ENCODE measurements at regions not wholly inside any gene's neighbourhood (a gene's known extent, or its start where the extent isn't known, plus 50 kb on each side); places are given as distances from the start of the nearest gene placed in this dataset.

DNA sequence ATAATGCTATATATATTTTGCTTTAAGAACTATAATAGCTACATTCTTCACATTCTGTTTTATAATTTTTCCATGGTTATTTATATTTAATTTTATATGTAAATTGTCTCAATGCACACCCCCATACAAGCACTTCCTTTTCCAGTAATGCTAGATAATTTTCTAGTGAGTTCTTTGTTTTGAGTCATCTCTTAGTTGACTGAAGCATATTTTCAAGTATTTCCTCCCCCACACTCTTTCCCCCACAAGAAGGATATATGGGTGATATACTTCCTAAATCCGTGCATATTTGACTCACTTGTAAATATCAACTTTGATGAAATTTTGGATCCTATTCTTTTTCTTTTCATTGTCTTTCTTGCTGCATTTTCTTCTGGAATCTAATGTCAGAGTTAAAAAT lies 82.1 kb upstream of the SRSF6 start:
- TF ChIP-seq, protein P1, sequence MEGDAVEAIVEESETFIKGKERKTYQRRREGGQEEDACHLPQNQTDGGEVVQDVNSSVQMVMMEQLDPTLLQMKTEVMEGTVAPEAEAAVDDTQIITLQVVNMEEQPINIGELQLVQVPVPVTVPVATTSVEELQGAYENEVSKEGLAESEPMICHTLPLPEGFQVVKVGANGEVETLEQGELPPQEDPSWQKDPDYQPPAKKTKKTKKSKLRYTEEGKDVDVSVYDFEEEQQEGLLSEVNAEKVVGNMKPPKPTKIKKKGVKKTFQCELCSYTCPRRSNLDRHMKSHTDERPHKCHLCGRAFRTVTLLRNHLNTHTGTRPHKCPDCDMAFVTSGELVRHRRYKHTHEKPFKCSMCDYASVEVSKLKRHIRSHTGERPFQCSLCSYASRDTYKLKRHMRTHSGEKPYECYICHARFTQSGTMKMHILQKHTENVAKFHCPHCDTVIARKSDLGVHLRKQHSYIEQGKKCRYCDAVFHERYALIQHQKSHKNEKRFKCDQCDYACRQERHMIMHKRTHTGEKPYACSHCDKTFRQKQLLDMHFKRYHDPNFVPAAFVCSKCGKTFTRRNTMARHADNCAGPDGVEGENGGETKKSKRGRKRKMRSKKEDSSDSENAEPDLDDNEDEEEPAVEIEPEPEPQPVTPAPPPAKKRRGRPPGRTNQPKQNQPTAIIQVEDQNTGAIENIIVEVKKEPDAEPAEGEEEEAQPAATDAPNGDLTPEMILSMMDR (IDR thresholded peaks at IDR 0.05 in 4 of 5, conservative IDR thresholded peaks at IDR 0.05 in 1 of 5): no peak
- in situ Hi-C loops (cut with MboI; ENCODE audit: low sequenced_read_pairs in 4 of 4): no loop called here
- Histone ChIP-seq H3K27ac (no peak overlapping the region), H3K4me3 (no peak overlapping the region), H3K36me3 (no peaks in the 10 kb centered on the region), H3K27me3 (no peaks in the 10 kb centered on the region), H3K9me3 (no peaks in the 10 kb centered on the region), H3K4me1 (no peaks in the 10 kb centered on the region)
- DNase-seq (no peak), ATAC-seq (no peak)
- intact Hi-C loops (cut with DNase I; ENCODE audit: low total_unique reads): no loop called here

DNA sequence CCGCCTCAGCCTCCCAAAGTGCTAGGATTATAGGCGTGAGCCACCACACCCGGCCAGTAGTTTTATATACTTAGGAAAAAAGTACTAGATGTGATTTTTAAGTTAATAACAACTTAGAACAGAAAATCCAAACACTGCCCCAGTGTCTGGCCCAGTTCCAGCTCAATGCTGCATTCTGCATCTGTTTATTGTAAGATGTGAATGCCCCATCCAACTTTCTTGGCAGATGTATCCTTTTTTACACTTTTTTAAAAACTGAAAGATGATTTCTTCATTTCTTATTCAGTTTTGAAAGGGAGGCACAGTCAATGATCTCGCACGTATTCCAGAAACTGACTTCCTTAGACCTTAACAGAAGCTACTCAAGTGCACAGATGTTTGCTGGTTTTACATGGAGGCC lies 85.6 kb upstream of the SRSF6 start:
- DNase-seq (no peak), ATAC-seq (no peak)
- no peaks in the 10 kb centered on the region for H3K4me1 ChIP-seq
- no peak overlapping the region for H3K4me3 ChIP-seq
- in situ Hi-C loops (cut with MboI; ENCODE audit: low sequenced_read_pairs in 4 of 4): no loop called here
- TF ChIP-seq, protein P1 (IDR thresholded peaks at IDR 0.05 in 4 of 5, conservative IDR thresholded peaks at IDR 0.05 in 1 of 5): no peak
- no peak for TF ChIP-seq POLR2A (IDR thresholded peaks at IDR 0.05)
- H3K36me3 ChIP-seq: no peaks in the 10 kb centered on the region
- H3K9me3 ChIP-seq: no peaks in the 10 kb centered on the region
- no peak overlapping the region for H3K27ac ChIP-seq
- H3K27me3 ChIP-seq: no peaks in the 10 kb centered on the region
- intact Hi-C loops (cut with DNase I; ENCODE audit: low total_unique reads): no loop called here

DNA sequence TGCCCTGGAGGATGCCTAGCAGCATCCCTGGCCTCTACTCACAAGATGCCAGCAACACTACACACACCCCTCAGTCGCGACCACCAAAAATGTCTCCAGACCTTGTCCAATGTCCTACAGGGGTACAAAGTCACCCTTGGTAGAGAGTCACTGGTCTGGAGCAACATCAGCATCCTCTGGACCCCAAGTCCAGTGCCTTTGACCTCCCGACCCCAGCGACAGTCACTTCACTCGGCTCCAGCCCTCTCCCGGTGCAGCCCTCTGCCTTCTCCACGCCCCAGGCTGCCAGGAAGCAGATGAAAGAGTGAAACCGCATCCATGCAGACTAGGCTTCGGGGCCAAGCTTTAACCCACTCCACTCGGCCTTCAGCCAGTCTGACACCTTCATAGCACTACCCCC lies 92.0 kb upstream of the SRSF6 start:
- no peak overlapping the region for H3K27ac ChIP-seq
- H3K4me1 ChIP-seq: no peaks in the 10 kb centered on the region
- H3K36me3 ChIP-seq: no peaks in the 10 kb centered on the region
- no peak overlapping the region for H3K4me3 ChIP-seq
- ATAC-seq: no peak
- no peaks in the 10 kb centered on the region for H3K9me3 ChIP-seq
- no peak for TF ChIP-seq POLR2A (IDR thresholded peaks at IDR 0.05)
- TF ChIP-seq, protein P1 (IDR thresholded peaks at IDR 0.05 in 4 of 5, conservative IDR thresholded peaks at IDR 0.05 in 1 of 5): no peak
- DNase-seq: no peak
- in situ Hi-C loops (cut with MboI; ENCODE audit: low sequenced_read_pairs in 4 of 4) (no loop called here), intact Hi-C loops (cut with DNase I; ENCODE audit: low total_unique reads) (no loop called here)
- H3K27me3 ChIP-seq: peaks cover 0 to 3% (median 0%) of the 10 kb centered on the region in 3 donors

GRCh38 chr20:43364001-43364400 lies 93.7 kb upstream of the SRSF6 start:
- Histone ChIP-seq H3K4me1 (no peaks in the 10 kb centered on the region), H3K4me3 (no peak overlapping the region), H3K27me3 (peaks cover 0 to 3% (median 0%) of the 10 kb centered on the region in 3 donors), H3K27ac (no peak overlapping the region), H3K36me3 (no peaks in the 10 kb centered on the region), H3K9me3 (no peaks in the 10 kb centered on the region)
- TF ChIP-seq, protein P1 (IDR thresholded peaks at IDR 0.05 in 4 of 5, conservative IDR thresholded peaks at IDR 0.05 in 1 of 5): no peak
- no peak for TF ChIP-seq POLR2A (IDR thresholded peaks at IDR 0.05)
- DNase-seq (no peak), ATAC-seq (no peak)
- in situ Hi-C loops (cut with MboI; ENCODE audit: low sequenced_read_pairs in 4 of 4): no loop called here
- intact Hi-C loops (cut with DNase I; ENCODE audit: low total_unique reads): no loop called here

DNA sequence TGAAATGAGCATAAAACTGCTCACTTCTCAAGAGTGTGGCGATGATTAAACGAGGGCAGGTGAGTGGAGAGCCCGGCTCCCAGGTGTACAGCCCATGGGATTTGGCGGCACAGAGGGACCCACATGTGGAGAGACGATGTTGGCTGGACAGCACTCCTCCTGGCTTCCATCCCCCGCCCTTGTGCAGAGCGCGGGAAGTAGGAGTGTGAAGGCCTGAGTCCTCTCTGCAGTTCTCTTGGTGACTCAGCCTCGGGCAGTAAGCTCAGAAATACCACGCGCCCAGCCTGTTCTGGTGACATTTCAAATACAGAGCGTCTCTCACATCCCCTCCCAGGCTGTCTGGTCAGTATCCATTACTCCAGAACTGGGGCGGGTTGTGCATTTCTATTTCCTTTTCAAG lies 94.2 kb upstream of the SRSF6 start:
- intact Hi-C loops (cut with DNase I; ENCODE audit: low total_unique reads): no loop called here
- no peak for TF ChIP-seq POLR2A (IDR thresholded peaks at IDR 0.05)
- TF ChIP-seq, protein P1 (IDR thresholded peaks at IDR 0.05 in 4 of 5, conservative IDR thresholded peaks at IDR 0.05 in 1 of 5): no peak
- DNase-seq: no peak

More for the DNA sequence above, 94.2 kb upstream of the SRSF6 start:
- Histone ChIP-seq H3K27me3 (peaks cover 0 to 3% (median 0%) of the 10 kb centered on the region in 3 donors), H3K4me1 (no peaks in the 10 kb centered on the region), H3K4me3 (no peak overlapping the region), H3K27ac (no peak overlapping the region), H3K9me3 (no peaks in the 10 kb centered on the region), H3K36me3 (no peaks in the 10 kb centered on the region)
- no peak for ATAC-seq
- in situ Hi-C loops (cut with MboI; ENCODE audit: low sequenced_read_pairs in 4 of 4): no loop called here
